COLO668 (cell line): ENCODE measurements at regions not wholly inside any gene's neighbourhood (a gene's known extent, or its start where the extent isn't known, plus 50 kb on each side); places are given as distances from the start of the nearest gene placed in this dataset.

ENCODE experiments used
- DNase-seq: peaks from one replicate; lab custom pipeline; 2025; ENCODE audit not compliant: unreplicated experiment; lab: John Stamatoyannopoulos, UW

GRCh38 chr5:22908586-22908985, 55.4 kb upstream of the CDH12 start:
- no peak for DNase-seq

GRCh38 chr5:22908129-22908528, 55.0 kb upstream of the CDH12 start:
- no peak for DNase-seq
